Stimulated activated naive CD4-positive, alpha-beta T cell (primary cell): ENCODE measurements at regions not wholly inside any gene's neighbourhood (a gene's known extent, or its start where the extent isn't known, plus 50 kb on each side); places are given as distances from the start of the nearest gene placed in this dataset.
"Not testable (repeated sequence)": the region's sequence is repeated elsewhere in the genome, so short reads cannot be mapped to it uniquely, and the experiment has no call there.

Source experiments
- DNase-seq, 6 experiments: peaks; one replicate each; lab custom pipeline; 2025; lab: John Stamatoyannopoulos, UW

DNA sequence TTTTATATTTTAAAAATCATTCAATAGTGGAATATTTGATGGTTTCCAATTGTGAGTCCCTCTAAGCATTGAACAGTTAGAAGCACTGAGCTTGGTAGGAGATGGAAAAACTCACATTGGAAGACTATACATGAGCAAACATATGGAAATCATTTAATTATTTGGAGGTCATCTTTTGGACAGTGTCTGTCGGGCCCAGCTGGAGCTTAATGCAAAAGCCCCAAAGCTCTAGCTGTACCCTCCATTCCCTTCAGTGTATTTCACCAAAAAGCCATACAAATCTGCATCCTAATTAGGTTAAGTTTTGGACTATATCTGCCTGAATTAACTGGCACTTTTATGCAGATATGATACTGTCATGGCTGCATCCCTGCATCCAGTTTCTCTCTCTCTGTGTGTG is 365.7 kb downstream of the FLRT2 start:
- DNase-seq: no peak

DNA sequence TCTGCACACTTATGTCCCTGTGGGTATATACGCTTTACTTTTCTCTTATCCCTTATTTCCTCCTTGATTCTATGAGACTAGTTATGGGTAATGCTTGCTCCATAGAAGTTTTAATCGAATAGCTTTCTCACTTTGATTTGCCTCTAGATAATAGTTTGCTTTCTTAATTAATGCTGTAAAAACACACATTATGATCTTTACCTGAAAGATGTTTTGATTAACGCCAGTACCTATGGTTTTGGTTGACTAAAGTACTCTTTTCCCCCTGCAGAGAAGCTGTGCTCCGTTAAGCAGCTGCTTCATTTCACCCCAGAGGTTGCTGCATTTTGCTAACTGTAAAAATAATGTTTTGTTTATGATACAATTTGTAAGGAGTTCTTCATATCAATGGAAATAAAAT is 362.3 kb downstream of the FLRT2 start:
- DNase-seq: no peak

DNA sequence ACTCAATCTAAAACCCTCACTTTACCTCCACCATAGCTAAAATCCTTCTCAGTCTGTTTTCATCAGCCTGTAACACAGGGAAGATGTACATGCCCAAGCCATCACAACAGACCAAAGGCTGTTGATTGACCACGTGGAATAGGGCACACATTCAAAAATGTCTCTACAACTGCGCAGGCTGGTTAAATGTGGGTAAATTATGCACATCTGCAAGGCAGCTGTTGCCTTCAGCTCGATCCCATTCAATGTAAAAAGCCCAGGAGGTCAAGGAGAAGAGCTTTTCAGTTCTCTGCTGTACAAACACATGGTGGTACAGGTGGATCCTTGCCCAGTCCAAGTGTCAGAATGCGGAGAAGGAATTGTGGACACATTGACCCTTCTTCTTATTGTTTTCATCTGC is 354.0 kb downstream of the FLRT2 start:
- DNase-seq: no peak

DNA sequence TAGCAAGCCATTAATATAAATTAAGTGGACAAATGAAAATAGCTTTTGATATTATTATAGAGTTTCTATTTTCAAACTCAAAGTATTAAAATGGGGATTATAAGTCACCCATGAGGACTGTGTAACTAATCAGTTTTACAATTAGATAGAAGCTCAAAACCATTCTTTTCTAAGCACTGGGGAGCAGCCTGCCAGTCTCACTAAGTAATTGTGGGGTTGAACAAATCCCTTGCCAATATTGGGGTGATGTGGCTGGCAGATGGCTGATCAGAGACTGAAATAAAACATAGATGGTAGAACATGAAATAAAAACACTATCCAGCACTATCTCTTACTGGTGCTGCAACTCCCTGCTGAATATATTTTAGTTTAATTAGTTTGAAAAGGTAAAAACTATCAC is 353.2 kb downstream of the FLRT2 start:
- DNase-seq: no peak

DNA sequence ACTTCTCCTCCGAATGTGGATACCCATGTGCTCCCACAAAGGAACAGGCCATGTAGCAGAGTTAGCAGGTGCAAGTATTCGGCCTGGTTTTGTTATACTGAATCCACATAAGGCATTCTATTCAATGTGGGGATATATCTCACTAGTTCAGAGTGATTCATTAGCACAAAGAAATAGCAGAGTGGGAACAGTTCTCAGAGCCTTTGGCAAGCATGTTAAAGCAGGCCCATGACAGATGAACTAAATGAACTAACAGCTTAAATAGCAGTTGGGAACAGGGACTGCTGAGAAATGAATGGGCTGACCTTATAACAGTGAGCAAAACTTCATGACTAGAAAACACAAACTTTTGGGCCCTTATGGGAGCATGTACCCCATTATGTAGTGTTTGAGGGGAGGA is 352.0 kb downstream of the FLRT2 start:
- no peak for DNase-seq

DNA sequence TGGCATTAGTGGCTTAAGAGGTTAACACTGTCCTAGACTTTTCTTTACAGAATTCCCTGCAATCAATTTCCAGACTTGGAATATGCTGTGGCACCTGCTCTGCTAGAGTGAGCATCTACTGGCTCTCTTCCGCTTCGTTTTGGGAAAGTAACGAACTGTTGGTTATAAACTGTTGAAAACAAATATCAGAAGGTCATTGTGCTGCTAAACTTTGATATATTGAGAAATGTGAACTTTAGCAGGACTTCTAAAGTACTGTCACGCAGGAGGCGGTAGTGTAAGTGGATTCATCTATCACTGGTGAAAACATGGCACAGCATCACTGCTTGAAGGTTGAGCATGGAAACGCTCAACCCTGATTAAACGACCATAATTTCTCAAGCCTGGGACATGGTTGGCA is 348.9 kb downstream of the FLRT2 start:
- DNase-seq: no peak

DNA sequence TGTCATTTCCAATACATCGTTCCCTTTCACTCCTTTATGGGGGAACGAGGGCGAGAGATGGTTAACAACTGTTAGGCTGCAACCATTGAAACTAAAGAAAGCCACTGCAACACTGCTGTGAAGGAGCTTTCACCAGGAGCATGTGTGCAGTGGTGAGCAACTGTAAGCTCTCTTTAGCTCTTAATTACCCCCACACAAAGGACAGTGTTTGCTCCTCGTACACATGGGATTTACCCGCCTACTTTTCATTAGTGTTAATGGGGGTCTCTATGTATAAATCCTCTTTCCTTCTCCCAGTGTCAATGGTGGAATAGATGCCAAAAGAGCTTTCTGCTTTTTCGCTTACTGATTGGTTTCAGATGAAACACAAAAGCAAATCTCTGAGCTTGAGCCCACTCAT is 343.1 kb downstream of the FLRT2 start:
- DNase-seq: no peak

DNA sequence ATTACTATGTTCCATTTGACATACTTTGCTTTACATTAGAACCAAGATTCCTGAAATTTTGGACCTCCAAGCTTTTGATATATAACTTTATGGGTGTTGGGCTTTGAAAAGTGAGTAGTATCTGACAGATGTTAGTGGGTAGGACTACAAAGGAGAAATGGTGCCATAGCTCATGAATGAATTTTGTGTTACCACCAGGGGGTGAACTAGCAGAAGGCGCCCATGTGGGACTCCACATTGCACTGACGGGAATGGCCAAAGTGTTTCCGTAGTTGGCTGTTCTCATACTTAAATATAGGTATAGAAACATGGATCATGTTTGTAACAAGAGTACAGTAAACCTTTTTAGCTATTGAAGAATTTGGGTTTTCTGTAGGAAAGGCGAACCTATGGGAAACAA is 337.5 kb downstream of the FLRT2 start:
- DNase-seq: no peak

DNA sequence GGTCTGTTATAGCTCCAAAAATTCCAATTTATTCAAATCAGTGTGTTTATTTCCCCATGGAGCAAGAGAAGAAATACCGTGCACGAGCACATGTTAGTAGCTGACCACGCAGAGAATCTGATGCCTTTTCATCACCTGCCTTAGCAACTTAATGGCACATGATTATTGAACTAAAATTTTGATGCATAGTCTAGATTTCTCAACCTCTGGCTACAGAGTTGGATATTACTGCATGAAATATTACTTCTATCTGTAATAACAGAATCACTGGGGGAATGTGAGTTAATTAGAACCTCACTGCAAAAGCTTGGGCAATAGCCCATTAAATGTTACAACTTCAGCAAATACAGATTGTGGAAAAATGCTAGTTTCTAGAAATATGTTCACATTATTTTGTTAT is 335.8 kb downstream of the FLRT2 start:
- no peak for DNase-seq

DNA sequence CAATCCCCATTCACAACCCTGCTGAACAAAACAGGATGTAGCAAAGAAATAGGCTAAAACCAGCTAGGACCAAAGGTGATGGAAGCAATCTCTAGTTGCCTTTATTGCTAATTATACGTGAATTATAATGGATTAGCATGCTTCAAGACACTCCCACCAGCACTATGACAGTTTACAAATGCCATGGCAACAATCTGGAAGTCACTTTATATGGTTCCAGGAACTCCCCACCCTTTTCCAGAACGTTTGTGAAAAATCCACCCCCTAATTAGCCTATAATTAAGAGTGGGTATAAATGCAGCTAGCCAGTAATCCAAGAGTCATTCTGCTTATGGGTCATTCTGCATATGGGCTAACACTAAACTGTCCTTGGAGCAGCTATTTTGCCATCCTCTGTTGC is 328.7 kb downstream of the FLRT2 start:
- no peak for DNase-seq

DNA sequence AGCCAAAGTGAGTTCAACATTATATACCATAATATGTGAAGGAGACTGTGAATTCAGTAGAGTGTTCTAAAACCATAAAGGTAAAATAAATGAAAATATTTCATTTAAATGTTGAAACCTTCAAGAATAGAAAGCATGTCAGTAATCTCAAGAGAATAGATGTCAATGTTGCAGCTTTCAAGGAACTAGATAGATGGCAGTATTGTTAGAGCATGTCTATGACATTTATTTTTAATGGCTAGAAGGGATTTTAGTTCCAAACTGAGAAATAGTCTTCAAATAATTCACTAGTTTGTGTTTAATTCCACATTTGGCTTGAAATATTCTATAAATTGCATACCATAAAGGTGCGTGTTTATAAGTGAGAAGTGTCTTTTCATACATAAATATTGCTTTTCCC is 326.5 kb downstream of the FLRT2 start:
- DNase-seq: no peak

DNA sequence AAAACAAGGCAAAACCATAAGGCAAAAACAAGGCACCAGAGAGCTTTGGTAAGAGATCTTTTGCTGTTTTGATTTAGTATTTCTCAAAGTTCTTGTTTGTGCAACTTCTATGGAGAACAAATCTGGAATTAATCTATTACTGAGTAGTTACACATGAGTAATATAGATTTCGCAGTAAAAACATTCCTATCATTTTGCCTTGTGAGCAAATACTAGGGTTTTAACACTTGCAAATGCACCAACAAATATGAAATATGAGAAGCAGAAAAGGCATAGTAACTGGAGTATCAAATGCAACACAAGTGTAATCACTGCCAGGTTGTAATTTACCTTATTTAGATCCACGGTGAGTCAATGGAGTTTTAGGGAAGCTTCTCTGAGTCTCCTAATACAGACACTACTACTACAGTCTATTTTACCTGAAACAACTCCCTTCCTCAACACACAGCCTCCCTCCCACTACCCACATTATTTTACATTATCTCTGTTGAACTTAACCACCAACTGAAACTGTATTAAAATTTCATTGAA is 324.1 kb downstream of the FLRT2 start:
- no peak for DNase-seq

DNA sequence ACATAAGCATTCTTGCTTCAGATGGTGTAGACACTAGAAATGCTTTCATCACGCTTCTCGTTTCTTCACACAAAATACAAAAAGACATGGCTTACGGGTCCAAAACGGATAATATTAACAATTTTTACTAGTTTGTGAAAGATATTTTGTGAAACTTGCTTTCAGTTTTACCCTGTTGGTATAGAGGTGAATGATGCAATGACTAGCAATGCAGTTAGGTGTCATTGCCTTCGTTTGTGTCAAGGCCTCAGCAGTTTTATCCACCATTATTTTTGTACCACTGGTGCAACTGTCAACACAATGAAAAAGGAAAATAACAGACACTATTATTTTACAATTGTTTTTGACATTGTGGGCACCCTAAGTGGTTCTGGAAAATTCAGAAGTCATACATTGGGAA is 323.0 kb downstream of the FLRT2 start:
- no peak for DNase-seq

DNA sequence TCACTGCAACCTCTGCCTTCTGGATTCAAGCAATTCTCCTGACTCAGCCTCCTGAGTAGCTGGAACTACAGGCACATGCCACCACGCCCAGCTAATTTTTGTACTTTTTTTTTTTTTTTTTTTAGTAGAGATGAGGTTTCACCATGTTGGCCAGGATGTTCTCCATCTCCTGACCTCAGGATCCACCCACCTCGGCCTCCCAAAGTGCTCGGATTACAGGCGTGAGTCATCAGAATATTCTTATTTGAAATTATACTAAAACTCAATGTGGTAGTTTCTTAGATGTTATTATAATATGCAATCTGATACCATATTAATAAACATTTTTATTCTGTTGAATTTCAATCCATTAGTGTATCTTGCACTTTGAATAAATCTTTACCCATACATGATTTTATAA is 322.2 kb downstream of the FLRT2 start:
- not testable (repeated sequence) for DNase-seq

DNA sequence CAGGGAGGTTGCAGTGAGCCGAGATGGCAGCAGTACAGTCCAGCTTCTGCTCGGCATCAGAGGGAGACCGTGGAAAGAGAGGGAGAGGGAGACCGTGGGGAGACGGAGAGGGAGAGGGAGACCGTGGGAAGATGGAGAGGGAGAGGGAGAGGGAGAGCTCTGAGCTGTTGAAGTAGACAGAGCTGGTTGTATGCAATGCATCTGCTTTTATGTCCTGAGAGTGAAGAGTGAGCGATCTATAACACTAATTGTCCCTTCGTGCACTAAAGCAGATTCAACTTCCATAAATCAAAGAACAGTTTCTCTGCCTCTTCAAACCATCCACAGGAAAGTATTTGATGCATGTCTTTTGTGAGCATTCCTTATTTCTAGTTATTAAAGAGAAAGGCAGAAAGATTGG is 300.6 kb downstream of the FLRT2 start:
- not testable (repeated sequence) for DNase-seq

DNA sequence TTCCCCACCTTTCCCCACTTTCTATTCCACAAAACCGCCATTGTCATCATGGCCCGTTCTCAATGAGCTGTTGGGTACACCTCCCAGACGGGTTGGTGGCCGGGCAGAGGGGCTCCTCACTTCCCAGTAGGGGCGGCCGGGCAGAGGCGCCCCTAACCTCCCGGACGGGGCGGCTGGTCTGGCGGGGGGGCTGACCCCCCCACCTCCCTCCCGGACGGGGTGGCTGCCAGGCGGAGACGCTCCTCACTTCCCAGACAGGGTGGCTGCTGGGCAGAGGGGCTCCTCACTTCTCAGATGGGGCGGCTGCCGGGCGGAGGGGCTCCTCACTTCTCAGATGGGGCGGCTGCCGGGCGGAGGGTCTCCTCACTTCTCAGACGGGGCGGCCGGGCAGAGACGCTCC is 299.7 kb downstream of the FLRT2 start:
- DNase-seq: not testable (repeated sequence)

DNA sequence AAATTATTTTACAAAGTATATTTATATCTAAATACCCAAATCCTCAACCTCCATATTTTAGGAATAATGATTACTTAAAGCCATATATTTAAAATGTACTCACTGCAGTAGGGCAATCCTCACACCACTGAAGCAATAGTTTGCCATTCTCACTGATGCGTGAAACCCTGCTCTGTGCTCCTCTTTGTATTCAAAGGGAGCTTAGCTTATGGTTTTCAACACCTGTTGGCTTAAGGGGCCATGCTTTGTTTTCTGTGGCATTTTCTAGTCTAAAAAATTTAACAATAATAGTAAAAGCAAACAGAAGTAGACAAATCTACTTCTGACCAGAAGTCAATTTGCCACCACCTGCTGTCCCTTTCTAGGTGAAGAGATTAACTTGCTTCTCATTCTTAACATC is 294.6 kb downstream of the FLRT2 start:
- no peak for DNase-seq

DNA sequence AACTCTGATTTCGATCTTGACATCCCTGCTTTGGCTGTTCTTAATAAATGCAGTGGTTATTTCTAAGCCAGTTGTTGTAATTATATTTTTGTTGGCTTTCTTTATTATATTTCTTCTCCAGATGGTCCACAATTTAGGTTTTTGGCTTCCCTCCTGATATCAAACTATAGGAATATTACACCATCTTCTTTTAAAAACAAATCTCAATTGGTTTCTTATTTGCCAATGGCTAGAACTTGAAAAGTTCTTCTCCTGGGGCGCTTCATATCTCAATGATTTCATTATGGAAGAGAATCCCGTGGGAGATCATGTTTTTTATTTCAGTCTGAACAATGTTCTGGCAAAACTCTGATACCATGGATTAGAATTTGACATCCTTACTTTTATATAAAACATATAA is 292.3 kb downstream of the FLRT2 start:
- DNase-seq: no peak

DNA sequence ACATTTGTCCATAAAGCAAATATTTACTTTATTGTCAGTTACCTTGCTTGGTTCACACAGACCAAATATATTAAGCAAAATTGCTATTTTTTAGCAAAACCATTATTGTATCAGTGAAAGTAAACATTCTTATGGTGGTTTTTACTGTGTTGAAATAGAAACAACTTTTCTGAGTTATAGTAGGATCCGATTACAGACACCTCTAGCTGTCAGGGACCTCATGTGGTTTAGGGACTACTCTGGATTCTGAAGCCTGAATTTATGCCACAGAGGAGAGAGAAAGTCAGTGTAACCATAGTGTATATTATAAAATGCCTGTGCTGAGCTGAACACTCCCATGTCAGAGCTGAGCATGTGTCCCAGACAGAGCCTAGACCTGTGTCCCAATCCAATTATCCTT is 287.5 kb downstream of the FLRT2 start:
- DNase-seq: no peak

DNA sequence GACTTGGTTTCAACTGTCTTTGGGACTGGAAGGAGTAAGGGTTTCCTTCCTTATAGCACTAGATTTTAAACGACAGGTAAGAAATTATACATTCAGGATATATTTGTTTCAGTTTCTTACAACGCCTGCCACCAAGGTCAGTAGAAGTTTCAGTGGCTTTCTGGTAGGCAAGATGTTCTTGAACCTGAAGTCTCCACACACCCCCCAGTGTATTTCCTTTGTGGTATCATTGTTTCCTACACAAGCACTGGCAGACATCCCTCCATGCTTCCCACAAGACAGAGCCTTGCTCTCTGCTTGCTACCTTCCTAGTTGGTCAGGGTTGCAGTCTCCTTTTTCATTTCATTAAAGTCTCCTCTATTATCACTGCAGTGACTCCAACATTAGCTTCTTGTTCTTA is 283.1 kb downstream of the FLRT2 start:
- DNase-seq: no peak

DNA sequence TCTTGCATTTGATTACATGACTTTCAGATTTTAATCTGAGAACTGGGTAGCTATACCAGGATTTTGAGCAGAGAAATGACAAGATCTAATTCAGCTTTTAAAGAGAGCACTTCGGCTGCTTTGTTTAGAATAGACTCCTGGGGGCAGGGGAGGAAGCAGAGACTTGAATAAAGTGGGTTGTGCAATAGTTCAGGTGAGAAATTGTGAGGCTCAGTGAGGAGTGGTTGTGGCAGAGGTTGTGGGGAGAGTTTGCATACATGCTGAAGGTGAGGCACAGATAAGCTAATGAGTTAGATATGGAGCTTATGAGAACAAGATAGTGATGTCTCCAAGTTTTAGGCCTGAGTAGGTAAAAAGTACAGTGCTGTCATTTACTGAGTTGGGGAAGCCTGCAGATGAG is 281.4 kb downstream of the FLRT2 start:
- DNase-seq: no peak

DNA sequence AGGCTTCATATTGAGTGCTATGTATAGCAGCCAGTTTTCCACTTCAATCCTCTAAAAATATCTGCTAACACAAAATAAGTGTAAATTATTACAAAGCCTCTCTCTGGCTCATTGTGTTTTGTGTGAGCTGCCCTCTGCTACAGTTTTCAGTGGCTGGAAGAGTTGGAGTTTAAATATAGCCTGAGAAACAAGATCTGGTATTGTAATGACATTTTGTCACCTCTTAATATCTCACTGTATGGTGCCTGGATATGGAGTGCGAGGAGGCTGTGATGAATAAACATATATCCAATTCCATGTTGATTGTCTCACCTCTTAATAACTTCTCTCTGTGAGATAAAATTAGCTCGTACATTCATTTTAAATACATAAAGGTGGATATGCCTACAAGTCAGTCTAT is 269.7 kb downstream of the FLRT2 start:
- DNase-seq: no peak

DNA sequence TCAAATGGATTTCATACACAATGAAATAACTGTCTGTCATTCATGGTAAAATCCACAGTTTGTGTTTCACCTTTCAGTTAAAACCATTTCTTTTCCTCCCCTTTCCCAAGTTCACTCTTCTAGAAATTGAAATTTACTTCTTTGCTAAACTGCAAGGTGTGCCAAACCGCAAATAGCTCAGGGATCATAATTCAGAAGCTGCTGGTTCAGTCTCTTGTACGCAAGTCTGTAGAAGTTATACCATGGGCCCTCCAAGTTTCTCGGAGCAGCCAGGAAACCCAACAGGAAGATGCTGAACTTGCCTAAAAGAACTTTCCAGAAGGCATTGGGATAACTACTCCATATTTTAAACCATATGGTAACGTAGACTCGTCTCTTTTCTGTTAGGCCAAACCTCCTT is 268.9 kb downstream of the FLRT2 start:
- DNase-seq: no peak

DNA sequence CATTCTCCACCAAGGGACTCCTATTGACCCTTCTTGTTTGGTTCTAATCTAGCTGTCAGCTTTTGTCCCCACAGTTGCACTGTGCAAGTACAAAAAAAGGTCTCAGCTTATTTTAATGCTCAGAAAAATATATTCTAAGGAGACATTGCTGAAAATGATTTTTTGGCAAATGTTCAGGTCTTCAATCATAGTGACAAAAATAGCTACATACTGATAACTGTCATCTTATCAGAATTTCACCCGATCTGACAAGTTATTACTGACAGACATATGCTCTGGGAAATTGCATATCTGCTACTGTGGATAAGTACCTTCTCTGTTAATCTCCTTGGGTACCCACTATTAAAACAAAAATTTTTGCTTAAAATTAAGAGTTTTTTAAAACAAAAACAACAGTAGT is 263.6 kb downstream of the FLRT2 start:
- no peak for DNase-seq

DNA sequence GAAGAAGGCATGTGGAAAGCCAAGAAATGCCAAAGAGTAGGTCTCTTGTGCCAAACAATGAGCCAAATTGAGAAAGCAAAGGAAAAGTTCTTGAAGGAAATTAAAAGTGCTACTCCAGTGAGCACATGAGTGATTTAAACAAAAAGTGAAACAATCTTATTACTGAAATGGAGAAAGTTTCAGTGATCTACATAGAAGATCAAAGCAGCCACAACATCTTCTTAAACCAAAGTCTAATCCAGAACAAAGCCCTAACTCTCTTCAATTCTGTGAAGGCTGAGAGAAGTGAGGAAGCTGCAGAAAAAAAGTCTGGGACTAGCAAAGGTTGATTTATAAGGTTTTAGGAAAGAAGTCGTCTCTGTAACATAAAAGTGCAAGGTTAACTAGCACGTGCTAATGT is 259.6 kb downstream of the FLRT2 start:
- DNase-seq: no peak
